T-cell (primary cell): ENCODE measurements at regions not wholly inside any gene's neighbourhood (a gene's known extent, or its start where the extent isn't known, plus 50 kb on each side); places are given as distances from the start of the nearest gene placed in this dataset.

Experiments used
- ATAC-seq, 4 experiments: fragments of 200-7000 bp in 3 of 4; fragments of 150-1000 bp in 1 of 4; cut with Tn5 transposase; replicated peaks in 1 of 4; 1 replicate in 3 of 4; 2 replicates in 1 of 4; pipeline ENCODE4 v1.10.0; 2021; ENCODE audit warnings: moderate library complexity in 3 of 4, mild to moderate bottlenecking in 2 of 4, moderate number of reproducible peaks in 1 of 4
- CTCF ChIA-PET, 2 donors: fragments of 300-600 bp; sonication (Branson Sonifier 250); formaldehyde crosslinking; loops; one replicate each; lab custom pipeline; 2022; ENCODE audit warnings: antibody characterized with exemption in 2 of 2; lab: Charles Lee
- POLR2A ChIA-PET, 2 donors: fragments of 300-600 bp; sonication (Branson Sonifier 250); formaldehyde crosslinking; loops; one replicate each; lab custom pipeline; 2022; ENCODE audit warnings: antibody characterized with exemption in 2 of 2; lab: Charles Lee
- DNase-seq, 35 experiments: peaks; one replicate each; pipeline versions ENCODE4 v3.0.0 to v3.0.0-alpha.2; 2013 to 2023
- H3K27ac ChIP-seq: one replicate; pipeline ENCODE4 v1.5.1; 2013; ENCODE audit warnings: low read length
- H3K27me3 ChIP-seq, 2 experiments: replicated peaks in 1 of 2; 1 replicate in 1 of 2; 2 replicates in 1 of 2; pipeline versions ENCODE4 v1.6.1 to v1.7.0; 2013; ENCODE audit warnings: low read length in 1 of 2, mixed read lengths in 1 of 2; ENCODE audit not compliant: control insufficient read depth in 2 of 2, insufficient read depth in 2 of 2; ENCODE audit errors: extremely low read depth in 1 of 2
- H3K36me3 ChIP-seq, 2 donors: 1 replicate in 1 of 2; 2 replicates in 1 of 2; pipeline versions ENCODE4 v1.6.1 to v1.7.0; 2013; ENCODE audit warnings: low read length in 1 of 2; ENCODE audit not compliant: control insufficient read depth in 2 of 2, insufficient read depth in 1 of 2; ENCODE audit errors: extremely low read depth in 1 of 2
- H3K4me1 ChIP-seq, 2 experiments: 1 replicate in 1 of 2; 2 replicates in 1 of 2; pipeline versions ENCODE4 v1.6.1 to v1.7.0; 2013; ENCODE audit warnings: low read length in 2 of 2, mixed read lengths in 1 of 2; ENCODE audit not compliant: insufficient read depth in 2 of 2, control insufficient read depth in 1 of 2; ENCODE audit errors: extremely low read depth in 1 of 2
- H3K4me3 ChIP-seq, 2 donors: 1 replicate in 1 of 2; 2 replicates in 1 of 2; pipeline versions ENCODE4 v1.5.1 to v1.7.0; 2013; ENCODE audit warnings: mild to moderate bottlenecking in 2 of 2, low read length in 1 of 2, moderate library complexity in 1 of 2; ENCODE audit not compliant: control insufficient read depth in 1 of 2; ENCODE audit errors: extremely low read depth in 1 of 2
- H3K9me3 ChIP-seq: 2 replicates; pipeline ENCODE4 v1.7.0; 2013
- H3K27ac Mint-ChIP-seq, 2 donors: one replicate each; pipeline ENCODE4 v1.8.0; 2020 to 2021; ENCODE audit warnings: mild to moderate bottlenecking in 2 of 2, mixed read lengths in 2 of 2
- H3K27me3 Mint-ChIP-seq, 2 donors: one replicate each; pipeline ENCODE4 v1.8.0; 2021 to 2022; ENCODE audit warnings: mixed read lengths in 2 of 2
- H3K36me3 Mint-ChIP-seq: one replicate; pipeline ENCODE4 v1.8.0; 2021; ENCODE audit warnings: mixed read lengths
- H3K4me1 Mint-ChIP-seq, 3 donors: one replicate each; pipeline ENCODE4 v1.8.0; 2020 to 2022; ENCODE audit warnings: mixed read lengths in 3 of 3, mild to moderate bottlenecking in 1 of 3
- H3K4me3 Mint-ChIP-seq, 3 donors: one replicate each; pipeline ENCODE4 v1.8.0; 2020 to 2022; ENCODE audit warnings: mild to moderate bottlenecking in 3 of 3, mixed read lengths in 3 of 3, moderate library complexity in 3 of 3
- H3K9me3 Mint-ChIP-seq, 3 donors: one replicate each; pipeline ENCODE4 v1.8.0; 2020 to 2022; ENCODE audit warnings: mixed read lengths in 3 of 3
- WGBS: methylation state at CpG from one replicate; pipeline ENCODE4 v1.1.5; 2013; ENCODE audit warnings: missing lambda C conversion rate; ENCODE audit not compliant: insufficient coverage; 5-methylcytosine and 5-hydroxymethylcytosine counted together

- Histone ChIP-seq H3K27me3 (no peaks in the 10 kb centered on the region), H3K27ac (no peak overlapping the region), H3K4me3 (no peak overlapping the region), H3K9me3 (no peaks in the 10 kb centered on the region), H3K36me3 (no peaks in the 10 kb centered on the region), H3K4me1 (no peaks in the 10 kb centered on the region)
- no CpG with 5 or more reads among the region's 3 CpGs for WGBS
- DNase-seq (no peak), ATAC-seq (no peak)
- Mint-ChIP-seq H3K36me3 (no peaks in the 10 kb centered on the region), H3K4me3 (no peak overlapping the region), H3K4me1 (no peaks in the 10 kb centered on the region), H3K27me3 (no peaks in the 10 kb centered on the region), H3K9me3 (peaks cover 2 to 11% (median 10%) of the 10 kb centered on the region in 3 donors), H3K27ac (no peak overlapping the region)
- ChIA-PET CTCF (no interaction called here), POLR2A (no interaction called here)
These were observed 320.8 kb downstream of the MAT2B start for GRCh38 chr5:163826201-163826600.

DNA sequence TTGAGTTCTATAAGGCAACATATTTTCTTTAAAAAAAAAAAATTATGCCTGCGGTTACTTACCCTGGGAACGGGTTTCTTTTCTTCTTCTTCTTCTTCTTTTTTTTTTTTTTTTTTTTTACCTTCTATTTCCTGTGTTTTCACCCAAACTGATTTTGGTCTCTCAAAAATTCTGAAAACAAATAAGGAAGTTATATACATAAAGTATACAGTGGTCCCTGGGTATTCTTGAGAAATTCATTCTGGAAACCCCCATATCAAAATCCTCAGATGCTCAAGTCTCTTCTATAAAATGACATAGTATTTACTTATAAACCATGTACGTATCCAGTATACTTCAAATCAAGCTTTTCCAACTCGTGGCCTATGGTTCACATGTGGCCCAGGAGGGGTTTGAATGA is 326.7 kb downstream of the MAT2B start:
- Mint-ChIP-seq H3K4me3 (no peak overlapping the region), H3K36me3 (no peaks in the 10 kb centered on the region), H3K4me1 (no peaks in the 10 kb centered on the region), H3K27me3 (no peaks in the 10 kb centered on the region), H3K27ac (no peak overlapping the region), H3K9me3 (peaks cover 3 to 9% (median 4%) of the 10 kb centered on the region in 3 donors)
- DNase-seq (no peak), ATAC-seq (no peak)
- H3K9me3 ChIP-seq = no peaks in the 10 kb centered on the region
- H3K4me1 ChIP-seq = no peaks in the 10 kb centered on the region
- no peak overlapping the region for H3K27ac ChIP-seq
- H3K36me3 ChIP-seq = no peaks in the 10 kb centered on the region
- POLR2A ChIA-PET = no interaction called here
- H3K27me3 ChIP-seq = no peaks in the 10 kb centered on the region
- WGBS = no CpG with 5 or more reads among the region's 4 CpGs
- no peak overlapping the region for H3K4me3 ChIP-seq
- CTCF ChIA-PET = no interaction called here

DNA sequence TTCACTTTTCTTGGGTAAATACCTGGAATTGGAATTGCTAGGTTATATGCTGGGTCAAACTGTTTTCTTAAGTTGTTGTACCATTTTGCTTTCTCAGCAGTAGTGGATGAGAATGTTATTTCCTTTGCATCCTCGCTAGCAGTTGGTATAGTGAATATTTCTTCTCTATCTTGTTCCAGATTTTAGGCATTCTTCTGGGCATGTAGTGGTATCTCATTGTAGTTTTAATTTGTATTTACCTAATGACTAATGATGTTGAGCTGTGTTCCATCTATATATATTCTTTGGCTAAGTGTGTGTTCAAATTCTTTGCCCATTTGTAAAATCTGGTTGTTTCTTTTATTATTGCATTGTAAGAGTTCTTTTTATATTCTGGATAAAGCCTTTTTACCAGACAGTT is 333.3 kb downstream of the MAT2B start:
- ChIA-PET POLR2A (no interaction called here), CTCF (interaction anchor here in 1 of 2 donors (0.5 to 0.6 kb wide), 2 partner anchors 17 to 51 kb away, joined by 3 read pairs; no protein-coding TSS in a partner anchor)
- H3K4me1 ChIP-seq = no peaks in the 10 kb centered on the region
- ATAC-seq = no peak
- H3K4me3 ChIP-seq = no peak overlapping the region
- H3K27me3 ChIP-seq = no peaks in the 10 kb centered on the region
- H3K4me3 Mint-ChIP-seq = no peak overlapping the region
- DNase-seq = no peak
- no peaks in the 10 kb centered on the region for H3K36me3 ChIP-seq
- H3K27ac ChIP-seq = no peak overlapping the region
- no peak overlapping the region for H3K27ac Mint-ChIP-seq
- no peaks in the 10 kb centered on the region for H3K27me3 Mint-ChIP-seq
- no peaks in the 10 kb centered on the region for H3K36me3 Mint-ChIP-seq
- no peaks in the 10 kb centered on the region for H3K9me3 ChIP-seq
- peaks cover 0 to 7% (median 6%) of the 10 kb centered on the region in 3 donors for H3K9me3 Mint-ChIP-seq
- WGBS = 80% methylated on average over 1 of the region's 1 CpG
- H3K4me1 Mint-ChIP-seq = no peaks in the 10 kb centered on the region

- DNase-seq = no peak
- Mint-ChIP-seq H3K27me3 (no peaks in the 10 kb centered on the region), H3K4me1 (no peaks in the 10 kb centered on the region), H3K4me3 (no peak overlapping the region), H3K9me3 (peaks cover 3 to 9% (median 7%) of the 10 kb centered on the region in 3 donors), H3K27ac (no peak overlapping the region), H3K36me3 (no peaks in the 10 kb centered on the region)
- H3K4me3 ChIP-seq = no peak overlapping the region
- no peaks in the 10 kb centered on the region for H3K36me3 ChIP-seq
- no peaks in the 10 kb centered on the region for H3K9me3 ChIP-seq
- POLR2A ChIA-PET = no interaction called here
- H3K4me1 ChIP-seq = no peaks in the 10 kb centered on the region
- no peak overlapping the region for H3K27ac ChIP-seq
- no peak for ATAC-seq
- CTCF ChIA-PET = no interaction called here
- H3K27me3 ChIP-seq = no peaks in the 10 kb centered on the region
- no CpG with 5 or more reads among the region's 1 CpG for WGBS
These were observed 341.1 kb downstream of the MAT2B start for GRCh38 chr5:163846512-163846911.

DNA sequence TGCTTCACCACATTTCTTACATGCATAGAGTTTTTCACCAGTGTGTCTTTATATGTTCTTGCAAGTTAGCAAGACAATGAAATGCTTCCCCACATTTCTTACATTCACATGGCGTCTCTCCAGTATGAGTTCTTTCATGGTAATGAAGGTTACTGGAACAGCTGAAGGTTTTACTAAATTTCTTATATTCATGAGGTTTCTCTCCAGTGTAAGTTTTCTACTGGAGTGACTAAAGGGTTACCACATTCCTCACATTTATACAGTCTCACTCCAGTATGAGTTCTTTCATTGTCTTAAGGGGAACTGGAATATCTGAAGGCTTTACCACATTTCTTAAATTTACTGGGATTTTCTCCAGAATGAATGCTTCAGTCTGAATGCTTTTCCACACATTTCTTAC is 350.3 kb downstream of the MAT2B start:
- Histone ChIP-seq H3K4me3 (no peak overlapping the region), H3K4me1 (no peaks in the 10 kb centered on the region), H3K9me3 (no peaks in the 10 kb centered on the region), H3K27me3 (no peaks in the 10 kb centered on the region), H3K36me3 (no peaks in the 10 kb centered on the region), H3K27ac (no peak overlapping the region)
- WGBS = no CpG with 5 or more reads among the region's 1 CpG
- no peak for DNase-seq
- H3K4me3 Mint-ChIP-seq = no peak overlapping the region
- no peak for ATAC-seq
- H3K4me1 Mint-ChIP-seq = no peaks in the 10 kb centered on the region
- peaks cover 12 to 20% (median 16%) of the 10 kb centered on the region in 3 donors for H3K9me3 Mint-ChIP-seq
- H3K36me3 Mint-ChIP-seq = no peaks in the 10 kb centered on the region
- no peak overlapping the region for H3K27ac Mint-ChIP-seq
- no peaks in the 10 kb centered on the region for H3K27me3 Mint-ChIP-seq
- ChIA-PET POLR2A (no interaction called here), CTCF (interaction anchor here in 1 of 2 donors (0.6 kb wide), 1 partner anchor 17 kb away, joined by 3 read pairs; no protein-coding TSS in a partner anchor)

- no peak overlapping the region for H3K27ac Mint-ChIP-seq
- no peaks in the 10 kb centered on the region for H3K27me3 Mint-ChIP-seq
- DNase-seq (no peak), ATAC-seq (no peak)
- WGBS = 80% methylated on average over 2 of the region's 3 CpGs
- peaks cover 5 to 6% (median 5%) of the 10 kb centered on the region in 3 donors for H3K9me3 Mint-ChIP-seq
- Histone ChIP-seq H3K4me1 (no peaks in the 10 kb centered on the region), H3K36me3 (no peaks in the 10 kb centered on the region), H3K27ac (no peak overlapping the region), H3K4me3 (no peak overlapping the region), H3K9me3 (no peaks in the 10 kb centered on the region), H3K27me3 (no peaks in the 10 kb centered on the region)
- POLR2A ChIA-PET = no interaction called here
- H3K36me3 Mint-ChIP-seq = no peaks in the 10 kb centered on the region
- CTCF ChIA-PET = no interaction called here
- H3K4me1 Mint-ChIP-seq = no peaks in the 10 kb centered on the region
- no peak overlapping the region for H3K4me3 Mint-ChIP-seq
These were observed 356.3 kb downstream of the MAT2B start for GRCh38 chr5:163861670-163862069.

DNA sequence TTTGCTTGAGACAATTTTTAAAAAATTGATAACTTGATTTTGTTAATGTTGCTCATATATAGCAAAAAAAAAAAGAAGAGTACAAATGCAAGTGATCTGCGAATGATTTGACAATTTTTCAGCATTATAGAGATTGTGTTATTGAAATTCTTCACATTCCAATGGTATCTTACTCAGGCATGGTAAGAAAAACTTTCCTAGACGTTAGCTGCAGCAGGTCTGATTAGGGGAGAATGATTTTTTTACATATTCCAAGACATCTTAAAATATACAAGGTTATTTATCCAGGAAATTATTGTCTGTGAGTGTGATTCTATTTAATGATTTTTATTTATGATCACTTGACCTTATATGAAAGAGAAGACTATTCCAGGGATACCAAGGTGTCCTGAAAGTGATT is 361.9 kb downstream of the MAT2B start:
- POLR2A ChIA-PET = no interaction called here

More for the DNA sequence above, 361.9 kb downstream of the MAT2B start:
- Histone ChIP-seq H3K4me3 (no peak overlapping the region), H3K4me1 (no peaks in the 10 kb centered on the region), H3K27ac (no peak overlapping the region), H3K27me3 (no peaks in the 10 kb centered on the region), H3K9me3 (no peaks in the 10 kb centered on the region), H3K36me3 (no peaks in the 10 kb centered on the region)
- Mint-ChIP-seq H3K9me3 (peaks cover 1 to 3% (median 3%) of the 10 kb centered on the region in 3 donors), H3K36me3 (no peaks in the 10 kb centered on the region), H3K27ac (no peak overlapping the region), H3K4me1 (no peaks in the 10 kb centered on the region), H3K27me3 (no peaks in the 10 kb centered on the region), H3K4me3 (no peak overlapping the region)
- CTCF ChIA-PET = interaction anchor here in 1 of 2 donors (0.6 kb wide), 1 partner anchor 33 kb away, joined by 5 read pairs; no protein-coding TSS in a partner anchor
- DNase-seq (no peak), ATAC-seq (no peak)
- no CpG with 5 or more reads among the region's 2 CpGs for WGBS
